Right hindlimb (tissue), 1 donor: ENCODE measurements at regions not wholly inside any gene's neighbourhood (a gene's known extent, or its start where the extent isn't known, plus 50 kb on each side); places are given as distances from the start of the nearest gene placed in this dataset.
"Not testable (repeated sequence)": the region's sequence is repeated elsewhere in the genome, so short reads cannot be mapped to it uniquely, and the experiment has no call there.

ENCODE experiments used
- DNase-seq: peaks from one replicate; pipeline ENCODE4 v3.0.0-alpha.2; 2018

- DNase-seq: no peak
Observed at GRCh38 chr14:34297786-34298520, 164.1 kb downstream of the SPTSSA start.

GRCh38 chr14:34283590-34283989 lies 178.4 kb downstream of the SPTSSA start:
- no peak for DNase-seq

- DNase-seq: no peak
Observed at GRCh38 chr14:34277191-34277590, 184.8 kb downstream of the SPTSSA start.

- no peak for DNase-seq
Observed at GRCh38 chr14:34275530-34275929, 186.5 kb downstream of the SPTSSA start.

GRCh38 chr14:34275078-34275477 lies 187.0 kb downstream of the SPTSSA start:
- no peak for DNase-seq

- DNase-seq: not testable (repeated sequence)
Observed at GRCh38 chr14:34273716-34274115, 188.3 kb downstream of the SPTSSA start.

- no peak for DNase-seq
Observed at GRCh38 chr14:34270361-34270760, 191.7 kb downstream of the SPTSSA start.

- no peak for DNase-seq
Observed at GRCh38 chr14:34266344-34266743, 195.7 kb downstream of the SPTSSA start.

- DNase-seq: no peak
Observed at GRCh38 chr14:34262127-34262910, 199.7 kb downstream of the SPTSSA start.

- no peak for DNase-seq
Observed at GRCh38 chr14:34259996-34260395, 202.0 kb downstream of the SPTSSA start.

GRCh38 chr14:34258318-34258717 lies 203.7 kb downstream of the SPTSSA start:
- DNase-seq: no peak

GRCh38 chr14:34257505-34257904 lies 204.5 kb downstream of the SPTSSA start:
- no peak for DNase-seq

GRCh38 chr14:34256223-34256622 lies 205.8 kb downstream of the SPTSSA start:
- DNase-seq: no peak

GRCh38 chr14:34254571-34254970 lies 207.5 kb downstream of the SPTSSA start:
- DNase-seq: no peak

GRCh38 chr14:34254031-34254430 lies 208.0 kb downstream of the SPTSSA start:
- no peak for DNase-seq

GRCh38 chr14:34252227-34252626 lies 209.8 kb downstream of the SPTSSA start:
- no peak for DNase-seq

- no peak for DNase-seq
Observed at GRCh38 chr14:34251662-34252061, 210.4 kb downstream of the SPTSSA start.

GRCh38 chr14:34250959-34251358 lies 211.1 kb downstream of the SPTSSA start:
- no peak for DNase-seq

- DNase-seq: no peak
Observed at GRCh38 chr14:34247605-34248004, 214.4 kb downstream of the SPTSSA start.

- DNase-seq: no peak
Observed at GRCh38 chr14:34246206-34246605, 215.8 kb downstream of the SPTSSA start.

- DNase-seq: no peak
Observed at GRCh38 chr14:34243401-34243800, 218.6 kb downstream of the SPTSSA start.

GRCh38 chr14:34243001-34243400 lies 219.0 kb downstream of the SPTSSA start:
- no peak for DNase-seq

GRCh38 chr14:34241185-34241711 lies 220.8 kb downstream of the SPTSSA start:
- DNase-seq: no peak

GRCh38 chr14:34238610-34239009 lies 223.4 kb downstream of the SPTSSA start:
- DNase-seq: no peak
